ENCODE measurements at regions not wholly inside any gene's neighbourhood (a gene's known extent, or its start where the extent isn't known, plus 50 kb on each side); places are given as distances from the start of the nearest gene placed in this dataset.

DNA sequence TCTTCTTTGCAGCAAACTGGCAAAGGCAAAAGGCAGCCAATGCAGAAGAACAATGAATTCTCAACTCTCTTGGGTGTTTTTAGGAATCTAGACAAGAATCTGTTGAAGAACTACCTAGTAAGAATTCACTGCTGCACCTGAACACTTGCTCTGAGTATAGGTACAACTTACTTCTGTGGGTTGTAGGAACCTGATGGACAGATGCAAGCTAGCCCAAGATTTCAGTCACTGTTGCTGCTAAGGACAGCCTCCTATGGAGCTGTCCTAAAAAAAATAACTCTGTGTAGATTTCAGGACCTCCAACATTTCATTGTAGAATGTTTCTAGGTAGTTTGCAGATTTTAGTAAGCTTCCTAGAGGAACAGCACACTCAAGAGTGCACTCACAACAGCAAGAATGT, 363.5 kb downstream of the CBLN2 start:
- TF ChIP-seq L3MBTL2 (conservative IDR thresholded peaks at IDR 0.05) (no peak), FOXM1 (IDR thresholded peaks at IDR 0.05; ENCODE audit: borderline replicate concordance) (no peak), BHLHE40 (IDR thresholded peaks at IDR 0.05; ENCODE audit: borderline replicate concordance) (no peak), FOXK2 (IDR thresholded peaks at IDR 0.05) (no peak), ARNT (IDR thresholded peaks at IDR 0.05) (no peak)
- CTCF ChIA-PET, result interaction anchor here (0.5 kb wide), 1 partner anchor 492 kb away, joined by 3 read pairs; no protein-coding TSS in a partner anchor
- POLR2A ChIA-PET, result no interaction called here
- no peak for DNase-seq (ENCODE audit: extremely low spot score)

DNA sequence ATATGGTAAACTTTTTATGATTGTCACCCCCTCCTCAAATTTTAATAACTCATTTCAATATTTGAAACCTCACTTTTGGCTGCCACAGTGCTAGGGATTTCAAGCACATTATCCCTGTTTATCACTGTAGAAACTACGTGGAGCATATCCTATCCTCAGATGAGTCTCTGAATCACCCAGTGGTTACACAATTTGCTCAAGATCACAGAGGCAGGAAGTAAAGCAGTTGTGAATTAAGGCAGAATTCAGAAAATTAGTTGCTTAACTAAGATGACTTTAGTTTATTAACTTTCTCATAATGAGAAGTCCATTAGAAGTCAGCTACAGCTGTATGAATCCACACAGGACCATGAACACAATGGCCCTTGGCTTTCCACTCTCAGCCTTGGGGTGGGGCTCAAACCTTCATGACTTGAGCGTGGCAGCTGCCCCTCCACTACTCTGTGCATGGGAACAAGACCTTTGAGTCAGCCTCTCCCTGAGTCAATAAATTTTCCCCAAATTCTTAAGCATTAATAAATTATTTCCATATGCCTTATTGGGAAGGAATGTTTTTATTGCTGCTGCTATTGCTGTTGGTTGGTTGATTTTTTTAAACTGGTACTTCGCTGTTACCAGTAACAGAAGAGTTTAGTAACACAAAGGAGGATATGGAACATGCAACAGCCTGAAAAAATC, 369.0 kb downstream of the CBLN2 start:
- ChIA-PET CTCF (no interaction called here), POLR2A (no interaction called here)
- DNase-seq (ENCODE audit: extremely low spot score), result no peak
- TF ChIP-seq NFRKB (IDR thresholded peaks at IDR 0.05) (no peak), TARDBP (IDR thresholded peaks at IDR 0.05) (no peak), L3MBTL2 (conservative IDR thresholded peaks at IDR 0.05) (no peak), LEF1 (IDR thresholded peaks at IDR 0.05; ENCODE audit: borderline replicate concordance) (no peak), FOXK2 (IDR thresholded peaks at IDR 0.05) (no peak), HDGF (IDR thresholded peaks at IDR 0.05; ENCODE audit: borderline replicate concordance) (no peak), ELF4 (IDR thresholded peaks at IDR 0.05) (no peak), SUZ12 (IDR thresholded peaks at IDR 0.05) (no peak), CTBP1 (IDR thresholded peaks at IDR 0.05; ENCODE audit: borderline replicate concordance) (no peak)

DNA sequence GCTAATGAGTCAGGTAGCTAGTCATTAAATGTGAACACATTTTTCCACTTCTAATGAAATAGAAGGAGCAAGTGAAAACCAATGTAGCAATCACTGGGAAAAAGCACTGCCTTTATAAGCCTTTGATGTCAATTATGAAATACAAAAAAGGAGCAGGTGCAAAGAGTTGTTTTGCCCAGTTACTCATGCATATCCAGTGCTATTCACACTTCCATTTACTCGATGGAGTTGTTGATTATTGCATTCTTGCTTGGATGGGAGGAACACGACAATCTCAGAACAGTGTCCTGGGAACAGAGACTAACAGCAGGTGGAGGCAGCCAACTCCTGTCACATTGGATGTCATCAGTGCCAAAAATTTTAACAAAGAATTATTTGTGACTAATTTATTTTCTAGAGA, 372.5 kb downstream of the CBLN2 start:
- no peak for DNase-seq (ENCODE audit: extremely low spot score)
- POLR2A ChIA-PET, result no interaction called here
- TF ChIP-seq L3MBTL2 (conservative IDR thresholded peaks at IDR 0.05) (no peak), LEF1 (IDR thresholded peaks at IDR 0.05; ENCODE audit: borderline replicate concordance) (no peak)
- CTCF ChIA-PET, result no interaction called here

DNA sequence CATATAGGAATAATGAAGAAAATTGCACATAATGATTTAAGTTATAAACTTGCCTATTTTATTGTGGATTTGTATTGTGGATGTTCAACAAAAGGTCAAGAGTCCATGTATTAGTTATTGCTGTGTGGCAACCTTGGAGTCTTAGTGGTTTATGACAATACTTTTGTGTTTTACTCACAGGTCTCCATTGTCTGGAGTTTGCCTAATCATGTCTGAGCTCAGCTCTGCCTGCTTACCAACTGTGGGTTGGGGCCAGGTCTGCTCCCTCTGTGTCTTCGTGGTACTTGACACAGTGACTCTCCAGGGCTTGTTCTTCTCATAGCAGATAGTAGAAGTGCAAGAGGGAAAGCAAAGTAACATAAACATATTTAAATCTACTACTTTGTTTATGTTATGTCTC, 382.5 kb downstream of the CBLN2 start:
- TF ChIP-seq, protein P1, sequence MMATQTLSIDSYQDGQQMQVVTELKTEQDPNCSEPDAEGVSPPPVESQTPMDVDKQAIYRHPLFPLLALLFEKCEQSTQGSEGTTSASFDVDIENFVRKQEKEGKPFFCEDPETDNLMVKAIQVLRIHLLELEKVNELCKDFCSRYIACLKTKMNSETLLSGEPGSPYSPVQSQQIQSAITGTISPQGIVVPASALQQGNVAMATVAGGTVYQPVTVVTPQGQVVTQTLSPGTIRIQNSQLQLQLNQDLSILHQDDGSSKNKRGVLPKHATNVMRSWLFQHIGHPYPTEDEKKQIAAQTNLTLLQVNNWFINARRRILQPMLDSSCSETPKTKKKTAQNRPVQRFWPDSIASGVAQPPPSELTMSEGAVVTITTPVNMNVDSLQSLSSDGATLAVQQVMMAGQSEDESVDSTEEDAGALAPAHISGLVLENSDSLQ (IDR thresholded peaks at IDR 0.05), result no peak
- TF ChIP-seq ELF4 (IDR thresholded peaks at IDR 0.05), result no peak
- TF ChIP-seq TARDBP (IDR thresholded peaks at IDR 0.05), result no peak
- no peak for TF ChIP-seq L3MBTL2 (conservative IDR thresholded peaks at IDR 0.05)
- TF ChIP-seq BHLHE40 (IDR thresholded peaks at IDR 0.05; ENCODE audit: borderline replicate concordance), result no peak
- no peak for TF ChIP-seq SUZ12 (IDR thresholded peaks at IDR 0.05)
- no peak for TF ChIP-seq CTBP1 (IDR thresholded peaks at IDR 0.05; ENCODE audit: borderline replicate concordance)
- no peak for TF ChIP-seq ARNT (IDR thresholded peaks at IDR 0.05)
- TF ChIP-seq FOXK2 (IDR thresholded peaks at IDR 0.05), result no peak
- no peak for TF ChIP-seq SP1 (IDR thresholded peaks at IDR 0.05)
- TF ChIP-seq HDGF (IDR thresholded peaks at IDR 0.05; ENCODE audit: borderline replicate concordance), result no peak
- TF ChIP-seq FOXM1 (IDR thresholded peaks at IDR 0.05; ENCODE audit: borderline replicate concordance), result no peak
- TF ChIP-seq ZNF384 (IDR thresholded peaks at IDR 0.05), result no peak
- CTCF ChIA-PET, result no interaction called here
- no peak for DNase-seq (ENCODE audit: extremely low spot score)
- POLR2A ChIA-PET, result no interaction called here

DNA sequence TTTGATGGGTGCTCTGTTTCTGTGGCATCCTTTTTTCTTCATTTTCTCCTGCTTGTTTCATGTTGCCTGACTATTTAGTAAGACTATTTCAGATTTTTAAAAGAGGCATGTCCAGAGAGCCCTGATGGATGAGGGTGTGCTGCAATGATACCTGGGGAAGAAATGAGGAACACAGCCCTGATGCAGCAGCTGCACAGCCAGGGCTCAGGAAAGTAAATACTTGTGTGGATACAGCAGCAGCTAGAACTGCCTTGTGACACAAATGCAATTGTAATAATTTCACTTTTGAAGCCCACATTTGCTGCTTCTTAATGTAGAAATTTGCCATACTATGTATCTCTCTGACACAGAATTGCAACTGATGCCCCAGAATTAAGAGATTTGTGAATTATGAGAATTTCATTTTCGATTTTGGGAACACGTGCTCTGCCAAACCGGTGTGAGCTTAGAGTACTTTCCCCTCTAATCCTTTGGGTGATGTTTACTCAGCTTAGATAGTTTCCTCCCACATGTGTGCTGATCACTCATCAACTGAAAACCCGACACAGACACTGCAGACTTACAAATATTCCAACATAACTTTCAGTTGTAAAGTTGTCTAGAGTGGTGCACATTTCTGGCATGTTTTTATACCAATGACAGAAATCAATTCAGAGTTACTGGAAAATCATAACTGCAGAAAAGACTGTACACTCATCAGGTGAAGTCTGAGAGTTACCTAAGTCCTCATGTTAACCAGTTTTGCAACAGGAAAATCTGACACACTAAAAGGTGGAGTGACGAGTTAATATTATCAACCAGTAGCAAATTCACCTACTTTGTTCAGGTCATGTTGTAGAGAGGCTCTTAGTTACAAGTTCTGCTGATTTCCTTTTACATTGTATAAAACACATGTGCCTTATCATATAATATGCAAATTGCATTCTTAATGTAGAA, 383.4 kb downstream of the CBLN2 start:
- POLR2A ChIA-PET, result no interaction called here
- CTCF ChIA-PET, result no interaction called here

DNA sequence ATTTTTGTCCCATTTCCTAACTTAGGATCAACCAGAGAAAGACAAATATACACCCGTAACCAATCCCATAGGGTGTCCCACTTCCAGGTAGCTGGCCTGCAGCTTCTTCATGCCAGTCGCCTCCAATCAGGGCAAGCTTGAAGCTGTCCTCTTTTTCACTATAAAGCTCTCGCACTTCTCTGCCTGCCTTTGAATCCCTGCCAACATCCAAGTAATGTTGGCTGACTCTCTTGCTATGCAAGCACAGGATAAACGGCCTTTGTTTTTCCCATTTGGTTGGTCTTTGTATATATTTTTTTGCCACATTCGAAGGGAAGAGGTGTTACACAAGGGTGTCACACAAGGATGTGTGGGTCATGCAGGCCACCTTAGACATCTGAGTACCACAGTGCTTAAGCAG, 388.8 kb downstream of the CBLN2 start:
- ChIA-PET CTCF (no interaction called here), POLR2A (no interaction called here)
- TF ChIP-seq BHLHE40 (IDR thresholded peaks at IDR 0.05; ENCODE audit: borderline replicate concordance), result no peak
- DNase-seq (ENCODE audit: extremely low spot score), result no peak

More for the DNA sequence above, 383.4 kb downstream of the CBLN2 start:
- no peak for DNase-seq (ENCODE audit: extremely low spot score)
- TF ChIP-seq, protein P1 (IDR thresholded peaks at IDR 0.05), result no peak
- no peak for TF ChIP-seq NFRKB (IDR thresholded peaks at IDR 0.05)
- no peak for TF ChIP-seq FOXA1 (IDR thresholded peaks at IDR 0.05)
- TF ChIP-seq CTBP1 (IDR thresholded peaks at IDR 0.05; ENCODE audit: borderline replicate concordance), result no peak
- TF ChIP-seq TARDBP (IDR thresholded peaks at IDR 0.05), result no peak
- no peak for TF ChIP-seq ARNT (IDR thresholded peaks at IDR 0.05)
- no peak for TF ChIP-seq LEF1 (IDR thresholded peaks at IDR 0.05; ENCODE audit: borderline replicate concordance)
- no peak for TF ChIP-seq FOXM1 (IDR thresholded peaks at IDR 0.05; ENCODE audit: borderline replicate concordance)
- TF ChIP-seq ZNF384 (IDR thresholded peaks at IDR 0.05), result no peak
- no peak for TF ChIP-seq ELF4 (IDR thresholded peaks at IDR 0.05)
- no peak for TF ChIP-seq FOXK2 (IDR thresholded peaks at IDR 0.05)
- TF ChIP-seq L3MBTL2 (conservative IDR thresholded peaks at IDR 0.05), result no peak
- TF ChIP-seq SP1 (IDR thresholded peaks at IDR 0.05), result no peak
- no peak for TF ChIP-seq BHLHE40 (IDR thresholded peaks at IDR 0.05; ENCODE audit: borderline replicate concordance)

DNA sequence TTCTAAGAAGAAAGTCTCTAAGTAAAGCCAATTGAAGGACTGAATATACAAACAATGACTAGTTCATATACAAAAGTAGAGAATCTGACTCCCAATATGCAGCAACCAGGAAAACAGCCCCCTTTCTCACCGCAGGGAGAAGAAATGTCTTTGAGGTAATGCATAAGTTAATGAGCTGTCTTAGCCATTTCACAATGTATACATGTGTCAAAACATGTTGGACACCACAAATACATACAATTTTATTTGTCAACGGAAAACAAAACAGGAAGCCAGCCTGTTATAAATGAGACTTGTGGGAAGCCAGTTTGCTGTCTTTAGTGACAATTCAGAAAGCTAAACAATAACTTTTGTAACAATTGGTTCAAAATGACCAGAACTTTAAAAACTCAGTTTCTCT, 389.2 kb downstream of the CBLN2 start:
- POLR2A ChIA-PET, result no interaction called here
- TF ChIP-seq FOXK2 (IDR thresholded peaks at IDR 0.05), result no peak
- no peak for TF ChIP-seq LEF1 (IDR thresholded peaks at IDR 0.05; ENCODE audit: borderline replicate concordance)
- no peak for TF ChIP-seq HDGF (IDR thresholded peaks at IDR 0.05; ENCODE audit: borderline replicate concordance)
- TF ChIP-seq NFRKB (IDR thresholded peaks at IDR 0.05), result no peak
- no peak for TF ChIP-seq CTBP1 (IDR thresholded peaks at IDR 0.05; ENCODE audit: borderline replicate concordance)
- no peak for TF ChIP-seq ZNF384 (IDR thresholded peaks at IDR 0.05)
- no peak for TF ChIP-seq TARDBP (IDR thresholded peaks at IDR 0.05)
- no peak for TF ChIP-seq BHLHE40 (IDR thresholded peaks at IDR 0.05; ENCODE audit: borderline replicate concordance)
- TF ChIP-seq ARNT (IDR thresholded peaks at IDR 0.05), result no peak
- TF ChIP-seq, protein P1 (IDR thresholded peaks at IDR 0.05), result no peak
- TF ChIP-seq SUZ12 (IDR thresholded peaks at IDR 0.05), result no peak
- TF ChIP-seq L3MBTL2 (conservative IDR thresholded peaks at IDR 0.05), result no peak
- no peak for DNase-seq (ENCODE audit: extremely low spot score)
- CTCF ChIA-PET, result no interaction called here
